Astrocyte (in vitro differentiated cells and primary cell): ENCODE measurements at regions not wholly inside any gene's neighbourhood (a gene's known extent, or its start where the extent isn't known, plus 50 kb on each side); places are given as distances from the start of the nearest gene placed in this dataset.

Source experiments
- EZH2 ChIP-seq: IDR thresholded peaks from 2 replicates; pipeline ENCODE4 v1.6.1; 2012; ENCODE audit warnings: mild to moderate bottlenecking, low read length, inconsistent platforms; ENCODE audit not compliant: insufficient read depth
- TF ChIP-seq, protein P1 (sequence below): IDR thresholded peaks from 2 replicates; pipeline ENCODE4 v1.5.1; 2011; ENCODE audit warnings: low read depth, mild to moderate bottlenecking, inconsistent platforms, low read length, moderate library complexity; ENCODE audit not compliant: insufficient read depth

DNA sequence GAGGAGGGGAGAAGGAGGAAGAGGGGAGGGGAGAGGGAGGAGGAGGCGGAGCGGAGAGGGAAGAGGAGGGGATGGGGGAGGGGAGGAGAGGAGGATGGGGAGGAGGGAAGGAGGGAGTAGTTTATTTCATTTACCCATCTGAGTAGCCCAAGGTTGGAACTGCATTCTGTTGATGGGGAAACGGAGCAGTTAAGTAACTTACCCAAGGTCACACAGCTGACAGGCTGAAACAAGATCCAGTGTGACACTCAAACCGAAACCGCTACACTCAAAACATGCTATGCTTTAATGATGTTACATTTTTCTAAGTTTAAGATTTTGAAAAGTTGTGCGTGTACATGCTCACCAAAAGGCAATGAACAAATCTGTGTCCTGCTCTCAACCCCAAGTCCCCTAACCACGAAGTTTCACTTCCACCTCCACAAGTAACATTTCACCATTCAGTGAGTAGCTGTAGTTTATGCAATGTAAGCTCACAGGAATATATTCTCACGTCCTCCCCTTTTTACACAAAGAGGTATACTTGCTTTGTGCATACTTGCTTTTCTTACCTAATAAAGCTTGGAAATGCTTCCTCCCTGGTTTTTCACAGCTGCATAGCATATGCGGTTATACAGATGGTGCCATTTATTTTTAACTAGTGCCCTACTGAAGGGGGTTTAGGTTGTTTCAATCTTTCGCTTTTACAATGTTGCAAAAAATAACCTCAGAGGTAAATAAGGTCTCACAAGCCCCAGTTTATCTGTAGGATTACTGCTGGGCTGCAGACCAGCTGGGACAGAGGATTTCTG lies 275.3 kb downstream of the PARN start:
- TF ChIP-seq, protein P1, sequence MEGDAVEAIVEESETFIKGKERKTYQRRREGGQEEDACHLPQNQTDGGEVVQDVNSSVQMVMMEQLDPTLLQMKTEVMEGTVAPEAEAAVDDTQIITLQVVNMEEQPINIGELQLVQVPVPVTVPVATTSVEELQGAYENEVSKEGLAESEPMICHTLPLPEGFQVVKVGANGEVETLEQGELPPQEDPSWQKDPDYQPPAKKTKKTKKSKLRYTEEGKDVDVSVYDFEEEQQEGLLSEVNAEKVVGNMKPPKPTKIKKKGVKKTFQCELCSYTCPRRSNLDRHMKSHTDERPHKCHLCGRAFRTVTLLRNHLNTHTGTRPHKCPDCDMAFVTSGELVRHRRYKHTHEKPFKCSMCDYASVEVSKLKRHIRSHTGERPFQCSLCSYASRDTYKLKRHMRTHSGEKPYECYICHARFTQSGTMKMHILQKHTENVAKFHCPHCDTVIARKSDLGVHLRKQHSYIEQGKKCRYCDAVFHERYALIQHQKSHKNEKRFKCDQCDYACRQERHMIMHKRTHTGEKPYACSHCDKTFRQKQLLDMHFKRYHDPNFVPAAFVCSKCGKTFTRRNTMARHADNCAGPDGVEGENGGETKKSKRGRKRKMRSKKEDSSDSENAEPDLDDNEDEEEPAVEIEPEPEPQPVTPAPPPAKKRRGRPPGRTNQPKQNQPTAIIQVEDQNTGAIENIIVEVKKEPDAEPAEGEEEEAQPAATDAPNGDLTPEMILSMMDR: no peak
- TF ChIP-seq EZH2: no peak
